DOHH2 (cell line): ENCODE measurements at regions not wholly inside any gene's neighbourhood (a gene's known extent, or its start where the extent isn't known, plus 50 kb on each side); places are given as distances from the start of the nearest gene placed in this dataset.

Experiments used
- H3F3A ChIP-seq: fragments of 200-600 bp; sonication (generic), shearing (Covaris generic); 2 replicates; pipeline ENCODE4 v1.6.0; 2016; ENCODE audit warnings: antibody characterized with exemption, mild to moderate bottlenecking; ENCODE audit not compliant: control insufficient read depth, insufficient read depth
- H3K27ac ChIP-seq: fragments of 200-600 bp; sonication (generic); 2 replicates; pipeline ENCODE4 v1.5.1; 2014; ENCODE audit warnings: low read depth, mild to moderate bottlenecking, low read length, moderate library complexity
- H3K27me3 ChIP-seq: fragments of 200-600 bp; sonication (generic); 2 replicates; pipeline ENCODE4 v1.6.1; 2014; ENCODE audit warnings: mild to moderate bottlenecking, low read length, mixed read lengths; ENCODE audit not compliant: control insufficient read depth
- H3K36me3 ChIP-seq: fragments of 200-600 bp; sonication (generic); 2 replicates; pipeline ENCODE4 v1.6.1; 2014; ENCODE audit warnings: mild to moderate bottlenecking, low read length, moderate library complexity, mixed read lengths; ENCODE audit not compliant: control insufficient read depth
- H3K4me1 ChIP-seq: fragments of 200-600 bp; sonication (generic); 2 replicates; pipeline ENCODE4 v1.6.1; 2014; ENCODE audit warnings: mild to moderate bottlenecking, low read length, mixed read lengths; ENCODE audit not compliant: control insufficient read depth
- H3K4me2 ChIP-seq: fragments of 200-600 bp; sonication (generic); 2 replicates; pipeline ENCODE4 v1.6.0; 2014; ENCODE audit warnings: mild to moderate bottlenecking, low read length, moderate library complexity
- H3K4me3 ChIP-seq: fragments of 200-600 bp; sonication (generic); 2 replicates; pipeline ENCODE4 v1.5.1; 2014; ENCODE audit warnings: mild to moderate bottlenecking, low read length, mixed read lengths
- H3K79me2 ChIP-seq: fragments of 200-600 bp; sonication (generic); 2 replicates; pipeline ENCODE4 v1.6.1; 2014; ENCODE audit warnings: mild to moderate bottlenecking, low read length, mixed read lengths; ENCODE audit not compliant: control insufficient read depth
- H3K9me2 ChIP-seq: fragments of 200-600 bp; sonication (generic); replicated peaks from 2 replicates; pipeline ENCODE4 v1.6.1; 2014; ENCODE audit warnings: mild to moderate bottlenecking, low read length, mixed read lengths; ENCODE audit not compliant: control insufficient read depth
- H3K9me3 ChIP-seq: fragments of 200-600 bp; sonication (generic); 2 replicates; pipeline ENCODE4 v1.6.1; 2014; ENCODE audit warnings: antibody characterized with exemption, low read length, mixed read lengths; ENCODE audit not compliant: control insufficient read depth, insufficient read depth
- H4K20me1 ChIP-seq: fragments of 200-600 bp; sonication (generic); 2 replicates; pipeline ENCODE4 v1.6.0; 2014; ENCODE audit warnings: low read depth, mild to moderate bottlenecking, antibody characterized with exemption, low read length, moderate library complexity; ENCODE audit not compliant: control insufficient read depth, insufficient read depth
- EZH2phosphoT487 ChIP-seq: fragments of 200-600 bp; sonication (generic); IDR thresholded peaks from 2 replicates; pipeline ENCODE4 v1.6.1; 2017; ENCODE audit warnings: borderline replicate concordance, mild to moderate bottlenecking, antibody characterized with exemption, low read length, moderate library complexity, mixed read lengths
- TF ChIP-seq, protein P1 (sequence below): fragments of 200-600 bp; sonication (generic); IDR thresholded peaks from one replicate; pipeline ENCODE4 v1.5.1; 2014; ENCODE audit warnings: antibody characterized with exemption, mild to moderate bottlenecking, low read depth, low read length; ENCODE audit not compliant: poor library complexity, severe bottlenecking

DNA sequence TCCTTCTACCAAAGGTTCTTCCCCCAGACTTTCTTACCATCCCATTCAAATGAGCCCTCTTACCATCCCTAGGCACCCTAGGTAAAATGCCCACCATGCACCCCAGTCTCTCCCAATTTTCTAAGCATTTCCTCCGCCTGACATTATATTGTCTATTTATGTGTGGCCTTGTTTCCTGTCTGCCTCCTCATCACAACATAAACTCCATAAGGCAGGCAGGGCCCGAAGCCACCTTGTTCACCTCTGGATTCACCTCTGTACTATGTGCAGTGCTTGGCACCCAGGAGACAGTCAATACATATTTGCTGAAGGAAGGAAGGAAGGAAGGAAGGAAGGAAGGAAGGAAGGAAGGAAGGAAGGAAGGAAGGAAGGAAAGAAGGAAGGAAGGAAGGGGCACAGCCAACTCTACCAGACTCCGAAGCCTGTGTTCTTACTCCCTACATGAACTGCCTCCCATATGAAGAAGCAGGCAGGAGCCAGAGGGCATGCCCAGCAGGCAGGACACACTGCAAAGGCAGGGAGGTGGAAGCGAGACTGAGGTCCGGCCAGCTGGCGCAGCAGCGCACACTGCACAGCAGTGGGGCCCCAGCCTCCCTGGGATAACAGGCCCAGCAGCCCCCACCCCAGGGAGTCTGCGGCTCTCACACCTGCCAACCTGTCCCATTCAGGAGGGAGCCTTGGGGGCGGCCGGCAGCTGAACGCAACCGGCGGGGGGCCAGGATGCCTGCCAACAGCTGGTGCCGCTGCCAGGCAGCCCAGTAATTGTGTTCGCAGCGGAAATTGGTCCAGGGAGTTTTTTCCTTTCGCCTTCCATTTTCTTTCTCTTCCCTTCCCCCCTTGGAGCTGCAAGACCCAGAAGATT lies 106.0 kb upstream of the LINGO1 start:
- Histone ChIP-seq H3K9me2 (no peaks in the 10 kb centered on the region), H3K4me3 (no peak overlapping the region), H3K36me3 (no peaks in the 10 kb centered on the region), H3K79me2 (no peaks in the 10 kb centered on the region), H3K4me2 (no peak overlapping the region), H3K9me3 (no peaks in the 10 kb centered on the region), H3K27me3 (no peaks in the 10 kb centered on the region), H3K4me1 (no peaks in the 10 kb centered on the region), H4K20me1 (no peaks in the 10 kb centered on the region), H3K27ac (no peak overlapping the region), H3F3A (no peaks in the 10 kb centered on the region)
- TF ChIP-seq EZH2phosphoT487 = no peak
- TF ChIP-seq, protein P1, sequence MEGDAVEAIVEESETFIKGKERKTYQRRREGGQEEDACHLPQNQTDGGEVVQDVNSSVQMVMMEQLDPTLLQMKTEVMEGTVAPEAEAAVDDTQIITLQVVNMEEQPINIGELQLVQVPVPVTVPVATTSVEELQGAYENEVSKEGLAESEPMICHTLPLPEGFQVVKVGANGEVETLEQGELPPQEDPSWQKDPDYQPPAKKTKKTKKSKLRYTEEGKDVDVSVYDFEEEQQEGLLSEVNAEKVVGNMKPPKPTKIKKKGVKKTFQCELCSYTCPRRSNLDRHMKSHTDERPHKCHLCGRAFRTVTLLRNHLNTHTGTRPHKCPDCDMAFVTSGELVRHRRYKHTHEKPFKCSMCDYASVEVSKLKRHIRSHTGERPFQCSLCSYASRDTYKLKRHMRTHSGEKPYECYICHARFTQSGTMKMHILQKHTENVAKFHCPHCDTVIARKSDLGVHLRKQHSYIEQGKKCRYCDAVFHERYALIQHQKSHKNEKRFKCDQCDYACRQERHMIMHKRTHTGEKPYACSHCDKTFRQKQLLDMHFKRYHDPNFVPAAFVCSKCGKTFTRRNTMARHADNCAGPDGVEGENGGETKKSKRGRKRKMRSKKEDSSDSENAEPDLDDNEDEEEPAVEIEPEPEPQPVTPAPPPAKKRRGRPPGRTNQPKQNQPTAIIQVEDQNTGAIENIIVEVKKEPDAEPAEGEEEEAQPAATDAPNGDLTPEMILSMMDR = no peak

DNA sequence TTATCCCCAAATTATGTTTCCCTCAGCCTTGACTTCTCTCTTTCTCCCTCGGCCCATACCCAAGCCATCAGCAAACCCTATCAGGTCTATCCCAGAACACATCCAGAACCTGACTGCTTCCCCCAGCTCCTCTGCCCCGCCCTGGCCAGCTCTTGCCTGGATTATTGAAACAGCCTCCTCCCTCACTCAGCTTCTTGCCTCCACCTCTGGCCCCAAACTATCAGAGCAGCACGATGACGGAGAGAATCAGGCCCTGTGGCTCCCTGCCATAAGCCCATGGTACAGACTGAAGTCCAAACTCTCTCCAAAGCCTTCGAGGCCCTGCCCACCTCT lies 105.3 kb upstream of the LINGO1 start:
- Histone ChIP-seq H3K27me3 (no peaks in the 10 kb centered on the region), H3K9me3 (no peaks in the 10 kb centered on the region), H3K27ac (no peak overlapping the region), H3K4me2 (no peak overlapping the region), H3K4me1 (no peaks in the 10 kb centered on the region), H3K79me2 (no peaks in the 10 kb centered on the region), H3F3A (no peaks in the 10 kb centered on the region), H4K20me1 (no peaks in the 10 kb centered on the region), H3K9me2 (no peaks in the 10 kb centered on the region), H3K36me3 (no peaks in the 10 kb centered on the region), H3K4me3 (no peak overlapping the region)
- TF ChIP-seq EZH2phosphoT487 = no peak
- TF ChIP-seq, protein P1 = no peak

DNA sequence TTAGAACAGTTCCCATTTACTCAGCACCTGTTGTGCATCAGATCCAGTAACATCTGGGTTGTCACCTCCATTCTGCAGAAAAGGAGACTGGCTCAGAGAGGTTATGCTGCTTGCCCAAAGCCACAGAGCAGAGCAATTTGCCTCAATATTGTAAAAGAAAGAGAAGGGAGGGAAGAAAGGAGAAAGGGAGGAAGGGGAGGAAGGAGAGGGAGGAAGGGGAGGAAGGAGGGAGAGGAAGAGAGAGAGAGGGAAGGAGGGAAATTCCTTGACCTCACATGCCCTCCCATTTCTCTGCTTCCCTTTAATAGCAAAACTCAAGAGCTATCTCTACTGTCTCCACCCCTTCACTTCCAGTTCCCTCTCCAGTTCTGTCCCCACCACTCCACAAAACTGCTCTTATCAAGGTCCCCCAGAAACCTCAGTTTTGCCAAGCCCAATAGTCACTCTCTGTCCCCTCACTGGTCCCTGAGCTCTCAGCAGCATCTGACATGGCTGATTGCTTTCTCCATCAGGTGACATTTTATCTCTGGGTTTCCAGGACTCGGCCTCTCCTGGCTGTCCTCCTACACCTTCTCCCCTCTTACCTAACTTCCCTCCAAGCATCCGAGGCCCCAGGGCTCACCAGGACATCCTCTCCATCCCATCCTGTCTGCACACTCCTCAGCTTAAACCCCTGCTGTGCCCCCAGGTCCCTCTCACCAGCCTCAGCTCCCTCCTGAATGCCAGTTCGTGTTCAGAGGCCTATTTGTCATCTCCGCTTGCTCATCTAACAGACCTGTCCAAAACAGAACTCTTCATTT lies 104.7 kb upstream of the LINGO1 start:
- no peaks in the 10 kb centered on the region for H3K27me3 ChIP-seq
- no peaks in the 10 kb centered on the region for H3K79me2 ChIP-seq
- no peaks in the 10 kb centered on the region for H3K9me2 ChIP-seq
- no peaks in the 10 kb centered on the region for H4K20me1 ChIP-seq
- H3K4me1 ChIP-seq = no peaks in the 10 kb centered on the region
- H3K36me3 ChIP-seq = no peaks in the 10 kb centered on the region
- no peak overlapping the region for H3K27ac ChIP-seq
- no peak overlapping the region for H3K4me3 ChIP-seq
- TF ChIP-seq, protein P1 = no peak
- no peak for TF ChIP-seq EZH2phosphoT487
- no peaks in the 10 kb centered on the region for H3K9me3 ChIP-seq
- no peaks in the 10 kb centered on the region for H3F3A ChIP-seq
- H3K4me2 ChIP-seq = no peak overlapping the region
